K562 (cell line): ENCODE measurements at regions not wholly inside any gene's neighbourhood (a gene's known extent, or its start where the extent isn't known, plus 50 kb on each side); places are given as distances from the start of the nearest gene placed in this dataset.

Experiments used
- BRD4 ChIP-seq: fragments of 200-600 bp; sonication (generic); IDR thresholded peaks from 2 replicates; pipeline ENCODE4 v1.6.1; 2017; ENCODE audit warnings: inconsistent platforms
- EWSR1 ChIP-seq: fragments of 450-650 bp; IDR thresholded peaks from 2 replicates; pipeline ENCODE4 v1.6.1; 2018; ENCODE audit warnings: borderline replicate concordance, mild to moderate bottlenecking, low read depth, moderate library complexity; ENCODE audit not compliant: partially characterized antibody
- NFE2L1 ChIP-seq: fragments of 450-650 bp; IDR thresholded peaks from 2 replicates; pipeline ENCODE4 v1.6.1; 2016; ENCODE audit warnings: missing genetic modification characterization, low read depth, mild to moderate bottlenecking, missing compliant biosample characterization, moderate library complexity, borderline replicate concordance
- PHF20 ChIP-seq: fragments of 450-650 bp; IDR thresholded peaks from 2 replicates; pipeline ENCODE4 v1.6.1; 2018; ENCODE audit not compliant: partially characterized antibody
- POLR2A ChIP-seq: fragments of 450-650 bp; conservative IDR thresholded peaks from 2 replicates; pipeline ENCODE4 v1.6.1; 2016
- PYGO2 ChIP-seq: fragments of 450-650 bp; IDR thresholded peaks from 2 replicates; pipeline ENCODE4 v1.6.1; 2016; ENCODE audit warnings: mild to moderate bottlenecking, missing genetic modification characterization, moderate library complexity, missing compliant biosample characterization
- TRIM28 ChIP-seq: fragments of 450-650 bp; IDR thresholded peaks from 2 replicates; pipeline ENCODE4 v1.6.1; 2017
- ZNF143 ChIP-seq: sonication (generic); formaldehyde crosslinking; IDR thresholded peaks from 2 replicates; pipeline ENCODE4 v1.9.0; 2022; ENCODE audit warnings: mild to moderate bottlenecking, missing genetic modification reagents
- TF ChIP-seq, protein P1 (sequence below): fragments of 450-650 bp; IDR thresholded peaks from 2 replicates; pipeline ENCODE4 v1.6.1; 2016; ENCODE audit warnings: mild to moderate bottlenecking
- TF ChIP-seq, protein P2 (sequence below): fragments of 250-450 bp; sonication (Bioruptor Pico); IDR thresholded peaks from 2 replicates; pipeline ENCODE4 v1.5.0; 2020; ENCODE audit warnings: mild to moderate bottlenecking, borderline replicate concordance
- TF ChIP-seq, protein P3 (sequence below): sonication (generic); formaldehyde crosslinking; IDR thresholded peaks from 2 replicates; pipeline ENCODE4 v1.8.0; 2022; ENCODE audit warnings: mild to moderate bottlenecking, missing genetic modification reagents, borderline replicate concordance
- TF ChIP-seq, protein P4 (sequence below): fragments of 450-650 bp; formaldehyde crosslinking; IDR thresholded peaks from 2 replicates; pipeline ENCODE4 v1.4.0; 2022; ENCODE audit warnings: missing genetic modification characterization
- TF ChIP-seq, protein P5 (sequence below): fragments of 450-650 bp; IDR thresholded peaks from 2 replicates; pipeline ENCODE4 v1.6.1; 2018; ENCODE audit not compliant: partially characterized antibody
- TF ChIP-seq, protein P6 (sequence below): sonication (generic); formaldehyde crosslinking; IDR thresholded peaks from 2 replicates; pipeline ENCODE4 v1.8.0; 2023; ENCODE audit warnings: mild to moderate bottlenecking, missing genetic modification reagents

DNA sequence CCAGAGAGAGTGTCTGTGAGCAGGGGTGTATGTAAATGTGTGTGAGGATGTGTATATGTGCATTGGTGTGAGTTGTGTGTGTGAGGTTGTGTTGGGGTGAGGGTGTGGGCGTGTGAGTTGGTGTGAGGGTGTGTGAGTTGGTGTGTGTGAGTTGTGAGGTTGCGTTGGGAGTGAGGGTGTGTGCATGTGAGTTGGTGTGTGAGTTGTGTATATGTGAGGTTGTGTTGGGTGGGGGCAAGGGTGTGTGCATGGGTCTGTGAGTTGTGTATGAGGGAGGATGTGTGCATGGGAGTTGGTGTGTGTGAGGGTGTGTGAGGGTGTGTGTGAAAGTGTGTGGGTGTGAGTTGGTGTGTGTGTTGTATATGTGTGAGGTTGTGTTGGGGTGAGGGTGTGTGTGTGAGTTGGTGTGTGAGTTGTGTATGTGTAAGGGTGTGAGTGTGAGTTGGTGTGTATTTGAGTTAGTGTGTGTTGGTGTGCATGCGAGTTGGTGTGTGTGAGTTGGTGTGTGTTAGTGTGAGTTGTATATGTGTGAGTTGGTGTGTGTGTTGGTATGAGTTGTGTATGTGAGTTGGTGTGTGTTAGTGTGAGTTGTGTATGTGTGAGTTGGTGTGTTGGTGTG lies 161.6 kb upstream of the IER5L start (continued):
- TF ChIP-seq, protein P1, sequence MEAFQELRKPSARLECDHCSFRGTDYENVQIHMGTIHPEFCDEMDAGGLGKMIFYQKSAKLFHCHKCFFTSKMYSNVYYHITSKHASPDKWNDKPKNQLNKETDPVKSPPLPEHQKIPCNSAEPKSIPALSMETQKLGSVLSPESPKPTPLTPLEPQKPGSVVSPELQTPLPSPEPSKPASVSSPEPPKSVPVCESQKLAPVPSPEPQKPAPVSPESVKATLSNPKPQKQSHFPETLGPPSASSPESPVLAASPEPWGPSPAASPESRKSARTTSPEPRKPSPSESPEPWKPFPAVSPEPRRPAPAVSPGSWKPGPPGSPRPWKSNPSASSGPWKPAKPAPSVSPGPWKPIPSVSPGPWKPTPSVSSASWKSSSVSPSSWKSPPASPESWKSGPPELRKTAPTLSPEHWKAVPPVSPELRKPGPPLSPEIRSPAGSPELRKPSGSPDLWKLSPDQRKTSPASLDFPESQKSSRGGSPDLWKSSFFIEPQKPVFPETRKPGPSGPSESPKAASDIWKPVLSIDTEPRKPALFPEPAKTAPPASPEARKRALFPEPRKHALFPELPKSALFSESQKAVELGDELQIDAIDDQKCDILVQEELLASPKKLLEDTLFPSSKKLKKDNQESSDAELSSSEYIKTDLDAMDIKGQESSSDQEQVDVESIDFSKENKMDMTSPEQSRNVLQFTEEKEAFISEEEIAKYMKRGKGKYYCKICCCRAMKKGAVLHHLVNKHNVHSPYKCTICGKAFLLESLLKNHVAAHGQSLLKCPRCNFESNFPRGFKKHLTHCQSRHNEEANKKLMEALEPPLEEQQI = no peak
- TF ChIP-seq, protein P2, sequence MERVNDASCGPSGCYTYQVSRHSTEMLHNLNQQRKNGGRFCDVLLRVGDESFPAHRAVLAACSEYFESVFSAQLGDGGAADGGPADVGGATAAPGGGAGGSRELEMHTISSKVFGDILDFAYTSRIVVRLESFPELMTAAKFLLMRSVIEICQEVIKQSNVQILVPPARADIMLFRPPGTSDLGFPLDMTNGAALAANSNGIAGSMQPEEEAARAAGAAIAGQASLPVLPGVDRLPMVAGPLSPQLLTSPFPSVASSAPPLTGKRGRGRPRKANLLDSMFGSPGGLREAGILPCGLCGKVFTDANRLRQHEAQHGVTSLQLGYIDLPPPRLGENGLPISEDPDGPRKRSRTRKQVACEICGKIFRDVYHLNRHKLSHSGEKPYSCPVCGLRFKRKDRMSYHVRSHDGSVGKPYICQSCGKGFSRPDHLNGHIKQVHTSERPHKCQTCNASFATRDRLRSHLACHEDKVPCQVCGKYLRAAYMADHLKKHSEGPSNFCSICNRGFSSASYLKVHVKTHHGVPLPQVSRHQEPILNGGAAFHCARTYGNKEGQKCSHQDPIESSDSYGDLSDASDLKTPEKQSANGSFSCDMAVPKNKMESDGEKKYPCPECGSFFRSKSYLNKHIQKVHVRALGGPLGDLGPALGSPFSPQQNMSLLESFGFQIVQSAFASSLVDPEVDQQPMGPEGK (CRISPR knock-in tag) = no peak
- TF ChIP-seq TRIM28 (no peak), PHF20 (peak; percentile 42), PYGO2 (tag) (no peak), POLR2A (no peak), EWSR1 (no peak), BRD4 (no peak), ZNF143 (CRISPR knock-in tag) (no peak), NFE2L1 (tag) (no peak)
- TF ChIP-seq, protein P3, sequence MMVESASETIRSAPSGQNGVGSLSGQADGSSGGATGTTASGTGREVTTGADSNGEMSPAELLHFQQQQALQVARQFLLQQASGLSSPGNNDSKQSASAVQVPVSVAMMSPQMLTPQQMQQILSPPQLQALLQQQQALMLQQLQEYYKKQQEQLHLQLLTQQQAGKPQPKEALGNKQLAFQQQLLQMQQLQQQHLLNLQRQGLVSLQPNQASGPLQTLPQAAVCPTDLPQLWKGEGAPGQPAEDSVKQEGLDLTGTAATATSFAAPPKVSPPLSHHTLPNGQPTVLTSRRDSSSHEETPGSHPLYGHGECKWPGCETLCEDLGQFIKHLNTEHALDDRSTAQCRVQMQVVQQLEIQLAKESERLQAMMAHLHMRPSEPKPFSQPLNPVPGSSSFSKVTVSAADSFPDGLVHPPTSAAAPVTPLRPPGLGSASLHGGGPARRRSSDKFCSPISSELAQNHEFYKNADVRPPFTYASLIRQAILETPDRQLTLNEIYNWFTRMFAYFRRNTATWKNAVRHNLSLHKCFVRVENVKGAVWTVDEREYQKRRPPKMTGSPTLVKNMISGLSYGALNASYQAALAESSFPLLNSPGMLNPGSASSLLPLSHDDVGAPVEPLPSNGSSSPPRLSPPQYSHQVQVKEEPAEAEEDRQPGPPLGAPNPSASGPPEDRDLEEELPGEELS (CRISPR knock-in tag) = no peak
- TF ChIP-seq, protein P4, sequence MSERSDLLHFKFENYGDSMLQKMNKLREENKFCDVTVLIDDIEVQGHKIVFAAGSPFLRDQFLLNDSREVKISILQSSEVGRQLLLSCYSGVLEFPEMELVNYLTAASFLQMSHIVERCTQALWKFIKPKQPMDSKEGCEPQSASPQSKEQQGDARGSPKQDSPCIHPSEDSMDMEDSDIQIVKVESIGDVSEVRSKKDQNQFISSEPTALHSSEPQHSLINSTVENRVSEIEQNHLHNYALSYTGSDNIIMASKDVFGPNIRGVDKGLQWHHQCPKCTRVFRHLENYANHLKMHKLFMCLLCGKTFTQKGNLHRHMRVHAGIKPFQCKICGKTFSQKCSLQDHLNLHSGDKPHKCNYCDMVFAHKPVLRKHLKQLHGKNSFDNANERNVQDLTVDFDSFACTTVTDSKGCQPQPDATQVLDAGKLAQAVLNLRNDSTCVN = peak; percentile 41; the same call in 1 of the 2 replicates
- TF ChIP-seq, protein P5, sequence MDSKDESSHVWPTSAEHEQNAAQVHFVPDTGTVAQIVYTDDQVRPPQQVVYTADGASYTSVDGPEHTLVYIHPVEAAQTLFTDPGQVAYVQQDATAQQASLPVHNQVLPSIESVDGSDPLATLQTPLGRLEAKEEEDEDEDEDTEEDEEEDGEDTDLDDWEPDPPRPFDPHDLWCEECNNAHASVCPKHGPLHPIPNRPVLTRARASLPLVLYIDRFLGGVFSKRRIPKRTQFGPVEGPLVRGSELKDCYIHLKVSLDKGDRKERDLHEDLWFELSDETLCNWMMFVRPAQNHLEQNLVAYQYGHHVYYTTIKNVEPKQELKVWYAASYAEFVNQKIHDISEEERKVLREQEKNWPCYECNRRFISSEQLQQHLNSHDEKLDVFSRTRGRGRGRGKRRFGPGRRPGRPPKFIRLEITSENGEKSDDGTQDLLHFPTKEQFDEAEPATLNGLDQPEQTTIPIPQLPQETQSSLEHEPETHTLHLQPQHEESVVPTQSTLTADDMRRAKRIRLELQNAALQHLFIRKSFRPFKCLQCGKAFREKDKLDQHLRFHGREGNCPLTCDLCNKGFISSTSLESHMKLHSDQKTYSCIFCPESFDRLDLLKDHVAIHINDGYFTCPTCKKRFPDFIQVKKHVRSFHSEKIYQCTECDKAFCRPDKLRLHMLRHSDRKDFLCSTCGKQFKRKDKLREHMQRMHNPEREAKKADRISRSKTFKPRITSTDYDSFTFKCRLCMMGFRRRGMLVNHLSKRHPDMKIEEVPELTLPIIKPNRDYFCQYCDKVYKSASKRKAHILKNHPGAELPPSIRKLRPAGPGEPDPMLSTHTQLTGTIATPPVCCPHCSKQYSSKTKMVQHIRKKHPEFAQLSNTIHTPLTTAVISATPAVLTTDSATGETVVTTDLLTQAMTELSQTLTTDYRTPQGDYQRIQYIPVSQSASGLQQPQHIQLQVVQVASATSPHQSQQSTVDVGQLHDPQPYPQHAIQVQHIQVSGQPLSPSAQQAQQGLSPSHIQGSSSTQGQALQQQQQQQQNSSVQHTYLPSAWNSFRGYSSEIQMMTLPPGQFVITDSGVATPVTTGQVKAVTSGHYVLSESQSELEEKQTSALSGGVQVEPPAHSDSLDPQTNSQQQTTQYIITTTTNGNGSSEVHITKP = no peak
- TF ChIP-seq, protein P6, sequence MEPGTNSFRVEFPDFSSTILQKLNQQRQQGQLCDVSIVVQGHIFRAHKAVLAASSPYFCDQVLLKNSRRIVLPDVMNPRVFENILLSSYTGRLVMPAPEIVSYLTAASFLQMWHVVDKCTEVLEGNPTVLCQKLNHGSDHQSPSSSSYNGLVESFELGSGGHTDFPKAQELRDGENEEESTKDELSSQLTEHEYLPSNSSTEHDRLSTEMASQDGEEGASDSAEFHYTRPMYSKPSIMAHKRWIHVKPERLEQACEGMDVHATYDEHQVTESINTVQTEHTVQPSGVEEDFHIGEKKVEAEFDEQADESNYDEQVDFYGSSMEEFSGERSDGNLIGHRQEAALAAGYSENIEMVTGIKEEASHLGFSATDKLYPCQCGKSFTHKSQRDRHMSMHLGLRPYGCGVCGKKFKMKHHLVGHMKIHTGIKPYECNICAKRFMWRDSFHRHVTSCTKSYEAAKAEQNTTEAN = peak; percentile 96
